Calu3 (cell line): ENCODE measurements at regions not wholly inside any gene's neighbourhood (a gene's known extent, or its start where the extent isn't known, plus 50 kb on each side); places are given as distances from the start of the nearest gene placed in this dataset.
"Not testable (repeated sequence)": the region's sequence is repeated elsewhere in the genome, so short reads cannot be mapped to it uniquely, and the experiment has no call there.

Experiments
- BruUV-seq: library from RNA; stranded (reverse); fragments of 400-500 nt; replicated peaks from 2 replicates; lab custom pipeline; 2021; lab: Mats Ljungman, UMichigan
- CTCF ChIA-PET: fragments of 300-600 bp; sonication (Branson Sonifier 250); formaldehyde crosslinking; loops from one replicate; lab custom pipeline; 2022; ENCODE audit warnings: antibody characterized with exemption; lab: Charles Lee
- DNase-seq: peaks from one replicate; pipeline ENCODE4 v3.0.0; 2022
- H3K27ac Mint-ChIP-seq: one replicate; pipeline ENCODE4 v1.8.0; 2022; ENCODE audit warnings: mixed read lengths; ENCODE audit not compliant: unreplicated experiment
- H3K27me3 Mint-ChIP-seq: one replicate; pipeline ENCODE4 v1.8.0; 2022; ENCODE audit warnings: mixed read lengths; ENCODE audit not compliant: unreplicated experiment
- H3K36me3 Mint-ChIP-seq: one replicate; pipeline ENCODE4 v1.8.0; 2022; ENCODE audit warnings: mild to moderate bottlenecking, moderate library complexity, mixed read lengths; ENCODE audit not compliant: insufficient read depth, unreplicated experiment
- H3K4me1 Mint-ChIP-seq: one replicate; pipeline ENCODE4 v1.8.0; 2022; ENCODE audit warnings: mild to moderate bottlenecking, low read depth, mixed read lengths; ENCODE audit not compliant: unreplicated experiment
- H3K4me3 Mint-ChIP-seq: one replicate; pipeline ENCODE4 v1.8.0; 2022; ENCODE audit warnings: mild to moderate bottlenecking, low read depth, moderate library complexity, mixed read lengths; ENCODE audit not compliant: unreplicated experiment
- H3K9me3 Mint-ChIP-seq: one replicate; pipeline ENCODE4 v1.8.0; 2022; ENCODE audit warnings: low read depth, mixed read lengths; ENCODE audit not compliant: unreplicated experiment
- intact Hi-C: fragments of 100-400 bp; cut with micrococcal nuclease; formaldehyde crosslinking; loops from one replicate; pipeline ENCODE4 v1.10.0; 2022; ENCODE audit not compliant: unreplicated experiment
- TF ChIP-seq, protein P1 (sequence below): fragments of 200-600 bp; IDR thresholded peaks from one replicate; pipeline ENCODE4 v1.8.0; 2022; ENCODE audit warnings: antibody characterized with exemption; ENCODE audit not compliant: unreplicated experiment

DNA sequence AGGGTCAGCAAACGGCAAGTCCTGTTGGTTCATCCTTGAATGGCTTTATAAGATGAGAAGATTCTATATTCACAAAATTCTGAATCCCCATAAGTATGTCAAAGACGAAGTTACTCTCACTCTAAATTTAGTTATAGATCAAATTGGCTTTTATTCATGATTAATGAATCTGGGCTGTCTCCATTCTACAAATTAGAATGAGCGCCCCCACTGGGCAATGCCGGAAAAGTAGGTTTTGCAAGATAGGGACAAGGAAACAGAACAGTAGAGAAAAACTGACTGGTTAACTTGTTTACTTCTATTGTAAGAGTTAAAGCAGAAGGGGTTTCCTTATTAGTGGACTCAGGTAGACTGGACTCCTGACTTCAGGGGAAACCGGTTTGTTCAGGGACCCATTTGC lies 100.3 kb downstream of the F11 start:
- H3K36me3 Mint-ChIP-seq: no peaks in the 10 kb centered on the region
- no peak overlapping the region for H3K27ac Mint-ChIP-seq
- H3K27me3 Mint-ChIP-seq: no peaks in the 10 kb centered on the region
- H3K9me3 Mint-ChIP-seq: peaks cover 16% of the 10 kb centered on the region
- intact Hi-C loops: no loop called here
- no peak for DNase-seq
- no TSS peak for BruUV-seq
- TF ChIP-seq, protein P1, sequence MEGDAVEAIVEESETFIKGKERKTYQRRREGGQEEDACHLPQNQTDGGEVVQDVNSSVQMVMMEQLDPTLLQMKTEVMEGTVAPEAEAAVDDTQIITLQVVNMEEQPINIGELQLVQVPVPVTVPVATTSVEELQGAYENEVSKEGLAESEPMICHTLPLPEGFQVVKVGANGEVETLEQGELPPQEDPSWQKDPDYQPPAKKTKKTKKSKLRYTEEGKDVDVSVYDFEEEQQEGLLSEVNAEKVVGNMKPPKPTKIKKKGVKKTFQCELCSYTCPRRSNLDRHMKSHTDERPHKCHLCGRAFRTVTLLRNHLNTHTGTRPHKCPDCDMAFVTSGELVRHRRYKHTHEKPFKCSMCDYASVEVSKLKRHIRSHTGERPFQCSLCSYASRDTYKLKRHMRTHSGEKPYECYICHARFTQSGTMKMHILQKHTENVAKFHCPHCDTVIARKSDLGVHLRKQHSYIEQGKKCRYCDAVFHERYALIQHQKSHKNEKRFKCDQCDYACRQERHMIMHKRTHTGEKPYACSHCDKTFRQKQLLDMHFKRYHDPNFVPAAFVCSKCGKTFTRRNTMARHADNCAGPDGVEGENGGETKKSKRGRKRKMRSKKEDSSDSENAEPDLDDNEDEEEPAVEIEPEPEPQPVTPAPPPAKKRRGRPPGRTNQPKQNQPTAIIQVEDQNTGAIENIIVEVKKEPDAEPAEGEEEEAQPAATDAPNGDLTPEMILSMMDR: no peak
- H3K4me3 Mint-ChIP-seq: no peak overlapping the region
- CTCF ChIA-PET: no interaction called here
- H3K4me1 Mint-ChIP-seq: no peaks in the 10 kb centered on the region

DNA sequence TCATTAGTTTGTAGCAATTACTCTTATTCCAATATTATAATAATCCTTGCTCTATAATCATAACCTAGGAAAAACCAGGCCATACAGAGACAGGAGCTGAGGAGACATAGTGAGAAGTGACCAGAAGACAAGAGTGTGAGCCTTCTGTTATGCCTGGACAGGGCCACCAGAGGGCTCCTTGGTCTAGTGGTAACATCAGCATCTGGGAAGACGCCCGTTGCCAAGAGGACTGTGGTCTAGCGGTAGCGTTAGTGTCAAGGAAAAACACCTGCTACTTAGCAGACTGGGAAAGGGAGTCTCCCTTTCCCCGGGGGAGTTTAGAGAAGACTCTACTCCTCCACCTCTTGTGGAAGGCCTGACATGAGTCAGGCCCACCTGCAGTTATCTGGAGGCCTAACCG lies 97.0 kb downstream of the F11 start:
- intact Hi-C loops, H3K4me3 Mint-ChIP-seq, CTCF ChIA-PET, H3K27ac Mint-ChIP-seq, BruUV-seq, H3K36me3 Mint-ChIP-seq, H3K27me3 Mint-ChIP-seq, DNase-seq, H3K4me1 Mint-ChIP-seq: not testable (repeated sequence)
- peaks cover 16% of the 10 kb centered on the region for H3K9me3 Mint-ChIP-seq

DNA sequence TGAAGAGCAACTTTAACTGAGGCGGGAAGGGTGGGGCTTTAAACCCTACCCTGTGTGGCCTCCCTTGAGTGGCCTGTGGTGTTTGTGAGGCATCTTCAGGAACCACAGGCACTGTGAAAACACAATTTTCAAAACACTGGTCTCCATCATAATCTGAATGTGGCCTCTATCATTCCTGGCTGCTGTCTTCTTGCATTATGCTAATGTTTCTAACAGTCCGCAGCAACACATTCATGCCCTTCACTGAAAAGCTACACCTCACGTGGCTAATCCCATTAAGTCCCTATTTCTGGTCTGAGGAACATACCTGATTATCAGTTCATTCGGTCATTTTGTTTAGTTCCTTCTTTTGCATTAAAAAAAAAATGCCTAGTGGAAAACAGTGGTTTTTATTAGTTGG lies 94.6 kb downstream of the F11 start:
- Mint-ChIP-seq H3K9me3 (peaks cover 16% of the 10 kb centered on the region), H3K4me3 (no peak overlapping the region), H3K27ac (no peak overlapping the region), H3K4me1 (no peaks in the 10 kb centered on the region), H3K27me3 (no peaks in the 10 kb centered on the region), H3K36me3 (no peaks in the 10 kb centered on the region)
- TF ChIP-seq, protein P1: no peak
- CTCF ChIA-PET: no interaction called here
- DNase-seq: no peak
- BruUV-seq: no TSS peak
- intact Hi-C loops: no loop called here

DNA sequence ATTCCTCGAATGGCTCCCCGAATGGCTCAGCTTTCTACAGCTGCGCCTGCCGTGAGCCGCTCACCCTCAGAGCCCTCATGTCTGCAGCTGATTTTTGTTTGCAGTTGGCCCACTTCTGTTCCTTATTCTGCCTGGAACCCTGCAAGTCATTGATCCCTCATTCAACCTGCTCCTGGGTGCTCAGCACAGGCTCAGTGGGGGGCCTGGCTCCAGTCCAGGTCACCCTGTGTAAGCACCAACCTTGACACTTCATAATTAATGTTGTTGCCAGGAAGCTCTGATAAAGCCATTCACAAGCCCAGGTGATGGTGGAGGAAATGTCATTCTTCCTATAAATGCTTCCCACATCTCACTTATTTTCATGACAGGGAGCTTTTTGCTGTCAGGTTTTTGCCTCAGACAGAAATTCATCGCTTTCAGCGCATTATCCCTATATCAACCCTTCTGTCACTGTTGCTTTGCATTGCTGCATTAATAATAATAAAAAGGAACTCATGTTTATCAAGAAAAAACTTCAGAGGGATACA lies 85.7 kb downstream of the F11 start:
- Mint-ChIP-seq H3K4me1 (no peaks in the 10 kb centered on the region), H3K27me3 (no peaks in the 10 kb centered on the region), H3K36me3 (no peaks in the 10 kb centered on the region), H3K9me3 (no peaks in the 10 kb centered on the region), H3K4me3 (no peak overlapping the region), H3K27ac (no peak overlapping the region)
- TF ChIP-seq, protein P1: no peak
- no TSS peak for BruUV-seq
- CTCF ChIA-PET: no interaction called here
- intact Hi-C loops: no loop called here
- peak; percentile 30 for DNase-seq

DNA sequence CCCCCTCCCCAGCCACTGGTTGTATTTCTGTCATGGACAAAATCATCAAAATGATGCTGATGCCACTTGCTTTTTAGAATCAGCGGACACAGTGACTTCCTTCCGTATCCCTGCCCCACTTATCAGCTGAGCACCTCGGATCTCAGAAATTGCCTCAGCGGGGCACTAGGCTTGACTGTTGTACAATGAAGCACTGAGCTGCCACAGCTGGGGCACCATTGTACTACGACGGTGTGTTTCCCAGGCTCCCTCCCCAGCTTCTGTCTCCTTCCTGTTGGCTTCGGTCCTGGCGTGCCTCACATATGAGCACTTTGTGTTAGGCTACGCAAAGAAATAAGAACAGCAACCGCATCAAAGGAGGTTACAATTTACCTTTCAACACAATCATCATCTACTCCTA lies 82.4 kb downstream of the F11 start:
- Mint-ChIP-seq H3K4me3 (no peak overlapping the region), H3K36me3 (no peaks in the 10 kb centered on the region), H3K27ac (no peak overlapping the region), H3K9me3 (no peaks in the 10 kb centered on the region), H3K27me3 (no peaks in the 10 kb centered on the region), H3K4me1 (no peaks in the 10 kb centered on the region)
- CTCF ChIA-PET: no interaction called here
- intact Hi-C loops: no loop called here
- no TSS peak for BruUV-seq
- no peak for DNase-seq
- TF ChIP-seq, protein P1: no peak
